ENCODE measurements at regions not wholly inside any gene's neighbourhood (a gene's known extent, or its start where the extent isn't known, plus 50 kb on each side); places are given as distances from the start of the nearest gene placed in this dataset.

DNA sequence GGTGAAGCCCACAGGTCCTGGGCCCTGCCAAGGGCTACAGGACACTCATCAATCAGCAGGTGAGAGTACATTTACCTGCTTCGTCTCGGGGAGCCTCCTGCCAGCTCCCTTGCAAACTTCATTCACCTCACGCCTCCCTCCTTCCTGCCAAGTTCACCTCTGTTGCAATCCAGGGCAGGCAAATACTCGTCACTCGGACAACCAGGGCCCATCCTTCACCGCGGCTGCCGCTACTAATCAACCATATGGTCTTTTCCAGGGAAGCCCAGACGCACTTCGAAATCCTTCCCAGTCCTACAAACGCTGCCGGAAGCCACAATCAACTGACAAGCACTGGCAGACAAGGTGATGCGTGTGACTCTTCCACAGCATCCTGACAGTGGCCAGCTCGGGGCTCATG lies 200.7 kb upstream of the NSMCE3 start:
- TF ChIP-seq, protein P1, sequence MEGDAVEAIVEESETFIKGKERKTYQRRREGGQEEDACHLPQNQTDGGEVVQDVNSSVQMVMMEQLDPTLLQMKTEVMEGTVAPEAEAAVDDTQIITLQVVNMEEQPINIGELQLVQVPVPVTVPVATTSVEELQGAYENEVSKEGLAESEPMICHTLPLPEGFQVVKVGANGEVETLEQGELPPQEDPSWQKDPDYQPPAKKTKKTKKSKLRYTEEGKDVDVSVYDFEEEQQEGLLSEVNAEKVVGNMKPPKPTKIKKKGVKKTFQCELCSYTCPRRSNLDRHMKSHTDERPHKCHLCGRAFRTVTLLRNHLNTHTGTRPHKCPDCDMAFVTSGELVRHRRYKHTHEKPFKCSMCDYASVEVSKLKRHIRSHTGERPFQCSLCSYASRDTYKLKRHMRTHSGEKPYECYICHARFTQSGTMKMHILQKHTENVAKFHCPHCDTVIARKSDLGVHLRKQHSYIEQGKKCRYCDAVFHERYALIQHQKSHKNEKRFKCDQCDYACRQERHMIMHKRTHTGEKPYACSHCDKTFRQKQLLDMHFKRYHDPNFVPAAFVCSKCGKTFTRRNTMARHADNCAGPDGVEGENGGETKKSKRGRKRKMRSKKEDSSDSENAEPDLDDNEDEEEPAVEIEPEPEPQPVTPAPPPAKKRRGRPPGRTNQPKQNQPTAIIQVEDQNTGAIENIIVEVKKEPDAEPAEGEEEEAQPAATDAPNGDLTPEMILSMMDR (conservative IDR thresholded peaks at IDR 0.05 in 1 of 2, IDR thresholded peaks at IDR 0.05 in 1 of 2; ENCODE audit: low read depth in 1 of 2, low read length in 2 of 2): no peak
- TF ChIP-seq EZH2 (IDR thresholded peaks at IDR 0.05; ENCODE audit: low read length, missing control alignments): no peak

Measured in fibroblast of lung (primary cell).